ENCODE measurements at regions not wholly inside any gene's neighbourhood (a gene's known extent, or its start where the extent isn't known, plus 50 kb on each side); places are given as distances from the start of the nearest gene placed in this dataset.

GRCh38 chr2:15997728-15998280 is 57.5 kb downstream of the MYCN start:
- no peak overlapping the region for H3K4me3 ChIP-seq (ENCODE audit: low read depth, low read length)
- no peak for DNase-seq (ENCODE audit: low read depth)
- no peak for TF ChIP-seq MYC (IDR thresholded peaks at IDR 0.05; ENCODE audit: low read depth, low read length)
- no peak for TF ChIP-seq POLR2A (IDR thresholded peaks at IDR 0.05; ENCODE audit: extremely low read depth, insufficient read length)
- TF ChIP-seq CTCF (IDR thresholded peaks at IDR 0.05; ENCODE audit: low read depth, low read length): no peak
- TF ChIP-seq MAX (IDR thresholded peaks at IDR 0.05; ENCODE audit: low read depth, low read length): no peak

- TF ChIP-seq CTCF (IDR thresholded peaks at IDR 0.05; ENCODE audit: low read depth, low read length): no peak
- no peak for TF ChIP-seq MAX (IDR thresholded peaks at IDR 0.05; ENCODE audit: low read depth, low read length)
- TF ChIP-seq POLR2A (IDR thresholded peaks at IDR 0.05; ENCODE audit: extremely low read depth, insufficient read length): no peak
- TF ChIP-seq MYC (IDR thresholded peaks at IDR 0.05; ENCODE audit: low read depth, low read length): no peak
- no peak overlapping the region for H3K4me3 ChIP-seq (ENCODE audit: low read depth, low read length)
- no peak for DNase-seq (ENCODE audit: low read depth)
These were observed 56.4 kb downstream of the MYCN start for GRCh38 chr2:15996536-15997423.

Data from NB4 (cell line).